IMR-90 (cell line): ENCODE measurements at regions not wholly inside any gene's neighbourhood (a gene's known extent, or its start where the extent isn't known, plus 50 kb on each side); places are given as distances from the start of the nearest gene placed in this dataset.

Experiments used
- ATAC-seq: fragments of 200-7000 bp; cut with Tn5 transposase; 2 replicates; pipeline ENCODE4 v1.9.1; 2020; ENCODE audit warnings: low read depth, mild to moderate bottlenecking, moderate library complexity
- BruUV-seq: library from RNA; stranded (reverse); fragments of 400-500 nt; replicated peaks from 2 replicates; lab custom pipeline; 2021; lab: Mats Ljungman, UMichigan
- CTCF ChIA-PET: fragments of 300-600 bp; formaldehyde crosslinking; extraction: SDS; loops from one replicate; lab custom pipeline; 2021; ENCODE audit warnings: antibody characterized with exemption; lab: Yijun Ruan, JAX
- POLR2A ChIA-PET: fragments of 300-600 bp; sonication (Branson Sonifier 250); formaldehyde crosslinking; loops from one replicate; lab custom pipeline; 2022; ENCODE audit warnings: antibody characterized with exemption; ENCODE audit not compliant: unreplicated experiment; lab: Charles Lee
- DNase-seq: peaks from one replicate; pipeline ENCODE4 v3.0.0; 2013
- H2AFZ ChIP-seq: replicated peaks from 2 replicates; pipeline ENCODE3; 2013; ENCODE audit warnings: low read length, mild to moderate bottlenecking; ENCODE audit not compliant: poor library complexity
- H2AK5ac ChIP-seq: 2 replicates; pipeline ENCODE4 v1.6.1; 2013; ENCODE audit warnings: low read depth, low read length, inconsistent platforms
- H2AK9ac ChIP-seq: replicated peaks from 2 replicates; pipeline ENCODE3; 2013; ENCODE audit warnings: mild to moderate bottlenecking, low read depth, low read length, moderate library complexity; ENCODE audit not compliant: poor library complexity
- H2BK120ac ChIP-seq: 2 replicates; pipeline ENCODE4 v1.6.1; 2013; ENCODE audit warnings: low read depth, low read length, inconsistent platforms
- H2BK15ac ChIP-seq: 3 replicates; pipeline ENCODE4 v1.6.1; 2013; ENCODE audit warnings: low read depth, low read length, inconsistent platforms
- H2BK20ac ChIP-seq: 2 replicates; pipeline ENCODE4 v1.6.1; 2013; ENCODE audit warnings: low read depth, mild to moderate bottlenecking, inconsistent platforms, low read length, moderate library complexity
- H2BK5ac ChIP-seq: 2 replicates; pipeline ENCODE4 v1.6.1; 2013; ENCODE audit warnings: mild to moderate bottlenecking, low read depth, low read length, inconsistent platforms; ENCODE audit not compliant: poor library complexity, severe bottlenecking
- H3K14ac ChIP-seq: replicated peaks from 2 replicates; pipeline ENCODE4 v1.6.1; 2013; ENCODE audit warnings: low read depth, low read length, inconsistent platforms
- H3K18ac ChIP-seq: 2 replicates; pipeline ENCODE4 v1.6.1; 2013; ENCODE audit warnings: low read depth, low read length, control low read depth
- H3K23ac ChIP-seq: 2 replicates; pipeline ENCODE4 v1.6.1; 2013; ENCODE audit warnings: low read depth, low read length, inconsistent platforms
- H3K27ac ChIP-seq: 2 replicates; pipeline ENCODE4 v1.5.1; 2013; ENCODE audit warnings: mild to moderate bottlenecking, control low read depth, low read length; ENCODE audit not compliant: insufficient read depth
- H3K27me3 ChIP-seq: 2 replicates; pipeline ENCODE4 v1.6.1; 2013; ENCODE audit warnings: low read length; ENCODE audit not compliant: control insufficient read depth, insufficient read depth
- H3K36me3 ChIP-seq: 2 replicates; pipeline ENCODE4 v1.6.1; 2013; ENCODE audit warnings: low read length, mixed read lengths; ENCODE audit not compliant: control insufficient read depth, insufficient read depth
- H3K4ac ChIP-seq: 2 replicates; pipeline ENCODE4 v1.6.1; 2013; ENCODE audit warnings: low read depth, low read length, inconsistent platforms
- H3K4me1 ChIP-seq: 2 replicates; pipeline ENCODE4 v1.6.1; 2013; ENCODE audit warnings: low read length, mixed read lengths; ENCODE audit not compliant: control insufficient read depth, insufficient read depth
- H3K4me2 ChIP-seq: 2 replicates; pipeline ENCODE4 v1.6.1; 2013; ENCODE audit warnings: low read depth, mild to moderate bottlenecking, control low read depth, low read length, moderate library complexity
- H3K4me3 ChIP-seq: 2 replicates; pipeline ENCODE4 v1.5.1; 2013; ENCODE audit warnings: low read depth, mild to moderate bottlenecking, control low read depth, low read length, moderate library complexity; ENCODE audit not compliant: insufficient read depth
- H3K56ac ChIP-seq: 2 replicates; pipeline ENCODE4 v1.6.1; 2013; ENCODE audit warnings: low read length, inconsistent platforms; ENCODE audit not compliant: insufficient read depth; ENCODE audit errors: extremely low read depth
- H3K79me1 ChIP-seq, 2 experiments: 2 replicates each; pipeline ENCODE4 v1.6.1; 2013; ENCODE audit warnings: low read length in 2 of 2, inconsistent platforms in 1 of 2, low read depth in 1 of 2
- H3K9ac ChIP-seq: 2 replicates; pipeline ENCODE4 v1.6.1; 2013; ENCODE audit warnings: low read depth, low read length, control low read depth
- H3K9me1 ChIP-seq: 2 replicates; pipeline ENCODE4 v1.6.1; 2013; ENCODE audit warnings: low read length, inconsistent platforms; ENCODE audit not compliant: insufficient read depth
- H3K9me3 ChIP-seq: 2 replicates; pipeline ENCODE4 v1.6.1; 2013; ENCODE audit warnings: low read length; ENCODE audit not compliant: control insufficient read depth, insufficient read depth
- H4K20me1 ChIP-seq: 2 replicates; pipeline ENCODE4 v1.6.1; 2013; ENCODE audit warnings: low read length, inconsistent platforms; ENCODE audit not compliant: insufficient read depth
- H4K5ac ChIP-seq: 2 replicates; pipeline ENCODE4 v1.6.1; 2013; ENCODE audit warnings: mild to moderate bottlenecking, low read depth, low read length, control low read depth
- H4K8ac ChIP-seq, 2 experiments: 2 replicates each; pipeline ENCODE4 v1.6.1; 2013; ENCODE audit warnings: low read depth in 2 of 2, low read length in 2 of 2, control low read depth in 1 of 2, inconsistent platforms in 1 of 2
- H4K91ac ChIP-seq: 2 replicates; pipeline ENCODE4 v1.6.1; 2013; ENCODE audit warnings: low read depth, low read length, inconsistent platforms; ENCODE audit not compliant: insufficient read depth
- BHLHE40 ChIP-seq: fragments of 150-350 bp; IDR thresholded peaks from 2 replicates; pipeline ENCODE4 v1.6.1; 2016; ENCODE audit warnings: mild to moderate bottlenecking, low read depth, low read length
- FOS ChIP-seq: fragments of 150-350 bp; IDR thresholded peaks from 2 replicates; pipeline ENCODE4 v1.6.1; 2016; ENCODE audit warnings: low read depth, low read length
- MAZ ChIP-seq: IDR thresholded peaks from 2 replicates; pipeline ENCODE4 v1.6.1; 2012; ENCODE audit warnings: low read depth, mild to moderate bottlenecking, low read length, improper control_type of control experiment, moderate library complexity, borderline replicate concordance
- MXI1 ChIP-seq: IDR thresholded peaks from 2 replicates; pipeline ENCODE4 v1.6.1; 2012; ENCODE audit warnings: low read depth, mild to moderate bottlenecking, low read length, moderate library complexity, borderline replicate concordance
- POLR2A ChIP-seq: IDR thresholded peaks from 2 replicates; pipeline ENCODE4 v1.6.1; 2012; ENCODE audit warnings: mild to moderate bottlenecking, low read depth, low read length
- RAD21 ChIP-seq: IDR thresholded peaks from 2 replicates; pipeline ENCODE4 v1.6.1; 2012; ENCODE audit warnings: low read length, improper control_type of control experiment
- RFX5 ChIP-seq: IDR thresholded peaks from 2 replicates; pipeline ENCODE4 v1.8.0; 2012; ENCODE audit warnings: low read depth, mild to moderate bottlenecking, low read length, moderate library complexity
- SMC3 ChIP-seq: fragments of 150-350 bp; IDR thresholded peaks from 2 replicates; pipeline ENCODE4 v1.6.1; 2016; ENCODE audit warnings: low read depth, mild to moderate bottlenecking, antibody characterized with exemption, low read length, moderate library complexity
- WGBS, 2 experiments: methylation state at CpG; one replicate each; pipeline versions ENCODE4 v1.1.5 to v1.1.7; 2013; ENCODE audit warnings: missing lambda C conversion rate in 2 of 2; ENCODE audit not compliant: insufficient read length in 1 of 2; ENCODE audit errors: extremely low coverage in 2 of 2; 5-methylcytosine and 5-hydroxymethylcytosine counted together
- dilution Hi-C: fragments of 300-500 bp; cut with HindIII; formaldehyde crosslinking; loops from one replicate; pipeline ENCODE4 v1.14.3; 2018; ENCODE audit warnings: low sequenced_read_pairs; ENCODE audit not compliant: unreplicated experiment
- in situ Hi-C: fragments of 300-500 bp; cut with MboI; formaldehyde crosslinking; loops from 3 replicates; pipeline ENCODE4 v1.14.3; 2019; ENCODE audit warnings: low sequenced_read_pairs, inconsistent platforms, mixed read lengths
- intact Hi-C: fragments of 100-400 bp; cut with micrococcal nuclease; formaldehyde crosslinking; loops from 2 replicates; pipeline ENCODE4 v1.10.0; 2022
- TF ChIP-seq, protein P1 (sequence below): conservative IDR thresholded peaks from 2 replicates; pipeline ENCODE4 v1.5.1; 2012; ENCODE audit warnings: mild to moderate bottlenecking, low read depth, low read length, improper control_type of control experiment

GRCh38 chr1:221166559-221167318, 287.5 kb downstream of the HLX start (continued):
- no peak for TF ChIP-seq SMC3

DNA sequence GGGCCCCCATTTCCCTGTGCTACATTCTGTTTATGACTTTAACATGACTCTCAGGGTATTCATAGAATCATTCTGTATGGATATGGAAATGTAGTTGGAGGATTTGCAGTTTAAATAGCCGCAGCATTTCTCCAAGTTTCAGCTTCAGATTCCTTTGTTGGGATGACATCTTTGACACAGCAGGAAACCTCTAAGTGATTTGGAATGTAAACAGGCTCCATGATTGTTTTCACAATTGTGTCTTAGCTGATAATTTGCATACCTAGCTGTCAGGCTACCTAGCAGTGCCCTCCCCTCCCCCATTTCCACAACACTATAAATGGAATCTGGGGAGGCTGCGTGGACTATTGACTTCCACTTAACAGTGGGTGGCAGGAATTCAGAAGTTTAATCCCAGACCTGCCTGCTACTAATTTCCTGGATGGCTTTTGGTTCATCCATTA, 290.2 kb downstream of the HLX start:
- Histone ChIP-seq H3K9me3 (peaks cover 3% of the 10 kb centered on the region; the same call in 1 of the 2 replicates), H3K9me1 (no peaks in the 10 kb centered on the region), H2BK15ac (no peak overlapping the region), H4K5ac (no peak overlapping the region), H3K4ac (no peak overlapping the region), H3K4me3 (no peak overlapping the region), H3K79me1 (no peaks in the 10 kb centered on the region), H2BK120ac (no peak overlapping the region), H2BK5ac (no peak overlapping the region), H4K91ac (no peak overlapping the region), H3K14ac (no peak overlapping the region), H3K18ac (no peak overlapping the region), H3K27ac (no peak overlapping the region), H3K56ac (no peak overlapping the region), H3K4me2 (peak overlapping the region; percentile 49), H3K23ac (no peak overlapping the region), H4K8ac (no peak overlapping the region), H2AK9ac (no peak overlapping the region), H2BK20ac (no peak overlapping the region), H2AFZ (no peak overlapping the region), H3K27me3 (peaks cover 2% of the 10 kb centered on the region; the same call in 1 of the 2 replicates), H3K9ac (no peak overlapping the region), H3K4me1 (peaks cover 2% of the 10 kb centered on the region; the same call in 1 of the 2 replicates), H2AK5ac (no peak overlapping the region), H4K20me1 (no peaks in the 10 kb centered on the region), H3K36me3 (no peaks in the 10 kb centered on the region)
- peak; percentile 67 for DNase-seq
- dilution Hi-C loops: no loop called here
- BruUV-seq: no TSS peak
- no CpG with 5 or more reads among the region's 2 CpGs for WGBS, 2 experiments
- POLR2A ChIA-PET: no interaction called here
- CTCF ChIA-PET: no interaction called here
- intact Hi-C loops: no loop called here
- TF ChIP-seq, protein P1, sequence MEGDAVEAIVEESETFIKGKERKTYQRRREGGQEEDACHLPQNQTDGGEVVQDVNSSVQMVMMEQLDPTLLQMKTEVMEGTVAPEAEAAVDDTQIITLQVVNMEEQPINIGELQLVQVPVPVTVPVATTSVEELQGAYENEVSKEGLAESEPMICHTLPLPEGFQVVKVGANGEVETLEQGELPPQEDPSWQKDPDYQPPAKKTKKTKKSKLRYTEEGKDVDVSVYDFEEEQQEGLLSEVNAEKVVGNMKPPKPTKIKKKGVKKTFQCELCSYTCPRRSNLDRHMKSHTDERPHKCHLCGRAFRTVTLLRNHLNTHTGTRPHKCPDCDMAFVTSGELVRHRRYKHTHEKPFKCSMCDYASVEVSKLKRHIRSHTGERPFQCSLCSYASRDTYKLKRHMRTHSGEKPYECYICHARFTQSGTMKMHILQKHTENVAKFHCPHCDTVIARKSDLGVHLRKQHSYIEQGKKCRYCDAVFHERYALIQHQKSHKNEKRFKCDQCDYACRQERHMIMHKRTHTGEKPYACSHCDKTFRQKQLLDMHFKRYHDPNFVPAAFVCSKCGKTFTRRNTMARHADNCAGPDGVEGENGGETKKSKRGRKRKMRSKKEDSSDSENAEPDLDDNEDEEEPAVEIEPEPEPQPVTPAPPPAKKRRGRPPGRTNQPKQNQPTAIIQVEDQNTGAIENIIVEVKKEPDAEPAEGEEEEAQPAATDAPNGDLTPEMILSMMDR: no peak
- no peak for TF ChIP-seq BHLHE40
- no peak for TF ChIP-seq RAD21
- TF ChIP-seq RFX5: no peak
- no peak for TF ChIP-seq POLR2A
- TF ChIP-seq MAZ: no peak
- TF ChIP-seq MXI1: no peak
- TF ChIP-seq FOS: no peak
- in situ Hi-C loops: no loop called here
- peak; percentile 59 for ATAC-seq
